ENCODE measurements at regions not wholly inside any gene's neighbourhood (a gene's known extent, or its start where the extent isn't known, plus 50 kb on each side); places are given as distances from the start of the nearest gene placed in this dataset.

DNA sequence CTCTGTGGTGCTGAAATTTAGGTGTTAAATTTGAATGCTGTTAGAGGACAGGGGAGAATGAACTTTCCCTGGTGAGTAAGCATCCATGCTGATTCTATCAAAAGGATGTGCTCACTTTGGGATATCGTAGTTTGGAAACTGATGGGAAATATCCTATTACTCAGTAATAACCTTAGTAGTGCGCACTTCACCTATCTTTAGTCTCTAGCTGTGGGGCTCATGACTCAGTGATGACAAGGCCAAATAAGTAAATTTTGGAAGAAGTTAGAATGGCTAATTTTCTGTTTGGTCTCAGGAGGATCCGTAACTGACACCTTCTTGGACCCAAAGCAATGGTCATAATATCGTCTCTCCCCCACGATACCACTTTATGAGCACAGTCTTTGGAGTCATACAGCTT is 448.4 kb downstream of the PSAT1 start:
- TF ChIP-seq GATA2 (IDR thresholded peaks at IDR 0.05; ENCODE audit: low read depth, low read length): no peak
- no peak for TF ChIP-seq GATA3 (IDR thresholded peaks at IDR 0.05; ENCODE audit: low read depth, low read length)

Measured in SH-SY5Y (cell line).